Neural progenitor cell (in vitro differentiated cells): ENCODE measurements at regions not wholly inside any gene's neighbourhood (a gene's known extent, or its start where the extent isn't known, plus 50 kb on each side); places are given as distances from the start of the nearest gene placed in this dataset.

Source experiments
- DNase-seq: peaks from one replicate; pipeline ENCODE4 v3.0.0-alpha.2; 2016; ENCODE audit warnings: low spot score
- H2AFZ ChIP-seq: fragments of 200-600 bp; sonication (generic); replicated peaks from 2 replicates; pipeline ENCODE4 v1.6.1; 2016; ENCODE audit warnings: antibody characterized with exemption
- H3F3A ChIP-seq: fragments of 200-600 bp; sonication (generic); 2 replicates; pipeline ENCODE4 v1.6.1; 2016; ENCODE audit warnings: antibody characterized with exemption, low read depth
- H3K27ac ChIP-seq: fragments of 200-600 bp; sonication (generic); 2 replicates; pipeline ENCODE4 v1.5.1; 2016; ENCODE audit warnings: mild to moderate bottlenecking
- H3K27me3 ChIP-seq: fragments of 200-600 bp; sonication (generic); 2 replicates; pipeline ENCODE4 v1.6.1; 2016; ENCODE audit warnings: mild to moderate bottlenecking, moderate library complexity
- H3K36me3 ChIP-seq: fragments of 200-600 bp; sonication (generic); 2 replicates; pipeline ENCODE4 v1.5.1; 2016
- H3K4me1 ChIP-seq: fragments of 200-600 bp; sonication (generic); 2 replicates; pipeline ENCODE4 v1.6.1; 2016; ENCODE audit warnings: mixed run types
- H3K4me2 ChIP-seq: fragments of 200-600 bp; sonication (generic); 2 replicates; pipeline ENCODE4 v1.6.1; 2016
- H3K4me3 ChIP-seq: fragments of 200-600 bp; sonication (generic); 2 replicates; pipeline ENCODE4 v1.5.1; 2016
- H3K79me2 ChIP-seq: fragments of 200-600 bp; sonication (generic); 2 replicates; pipeline ENCODE4 v1.6.1; 2016; ENCODE audit warnings: low read depth
- H3K9ac ChIP-seq: fragments of 200-600 bp; sonication (generic); 2 replicates; pipeline ENCODE4 v1.6.1; 2016
- H3K9me3 ChIP-seq: fragments of 200-600 bp; sonication (generic); 2 replicates; pipeline ENCODE4 v1.5.1; 2016; ENCODE audit warnings: low read depth
- H4K20me1 ChIP-seq: fragments of 200-600 bp; sonication (generic); 2 replicates; pipeline ENCODE4 v1.6.1; 2016; ENCODE audit warnings: low read depth
- H3K27ac Mint-ChIP-seq: 3 replicates; pipeline ENCODE4 v1.8.0; 2021; ENCODE audit warnings: mixed read lengths
- H3K27me3 Mint-ChIP-seq: 2 replicates; pipeline ENCODE4 v1.8.0; 2022; ENCODE audit warnings: low read depth, mild to moderate bottlenecking, inconsistent platforms, moderate library complexity, mixed read lengths; ENCODE audit not compliant: insufficient read depth
- H3K36me3 Mint-ChIP-seq: 3 replicates; pipeline ENCODE4 v1.8.0; 2021; ENCODE audit warnings: mixed read lengths
- H3K4me1 Mint-ChIP-seq: 3 replicates; pipeline ENCODE4 v1.8.0; 2021; ENCODE audit warnings: mixed read lengths
- H3K4me3 Mint-ChIP-seq: 3 replicates; pipeline ENCODE4 v1.8.0; 2021; ENCODE audit warnings: mild to moderate bottlenecking, moderate library complexity, mixed read lengths
- H3K9me3 Mint-ChIP-seq: 3 replicates; pipeline ENCODE4 v1.8.0; 2020; ENCODE audit warnings: mixed read lengths
- EZH2 ChIP-seq: fragments of 200-600 bp; sonication (generic); IDR thresholded peaks from 2 replicates; pipeline ENCODE4 v1.6.1; 2017; ENCODE audit warnings: antibody characterized with exemption, mild to moderate bottlenecking, moderate library complexity
- EZH2phosphoT487 ChIP-seq: fragments of 200-600 bp; sonication (generic); IDR thresholded peaks from 2 replicates; pipeline ENCODE4 v1.6.1; 2017; ENCODE audit warnings: antibody characterized with exemption
- TF ChIP-seq, protein P1 (sequence below): fragments of 200-600 bp; sonication (generic); IDR thresholded peaks from 2 replicates; pipeline ENCODE4 v1.5.1; 2017; ENCODE audit warnings: antibody characterized with exemption, mild to moderate bottlenecking

- TF ChIP-seq EZH2phosphoT487: no peak
- TF ChIP-seq, protein P1, sequence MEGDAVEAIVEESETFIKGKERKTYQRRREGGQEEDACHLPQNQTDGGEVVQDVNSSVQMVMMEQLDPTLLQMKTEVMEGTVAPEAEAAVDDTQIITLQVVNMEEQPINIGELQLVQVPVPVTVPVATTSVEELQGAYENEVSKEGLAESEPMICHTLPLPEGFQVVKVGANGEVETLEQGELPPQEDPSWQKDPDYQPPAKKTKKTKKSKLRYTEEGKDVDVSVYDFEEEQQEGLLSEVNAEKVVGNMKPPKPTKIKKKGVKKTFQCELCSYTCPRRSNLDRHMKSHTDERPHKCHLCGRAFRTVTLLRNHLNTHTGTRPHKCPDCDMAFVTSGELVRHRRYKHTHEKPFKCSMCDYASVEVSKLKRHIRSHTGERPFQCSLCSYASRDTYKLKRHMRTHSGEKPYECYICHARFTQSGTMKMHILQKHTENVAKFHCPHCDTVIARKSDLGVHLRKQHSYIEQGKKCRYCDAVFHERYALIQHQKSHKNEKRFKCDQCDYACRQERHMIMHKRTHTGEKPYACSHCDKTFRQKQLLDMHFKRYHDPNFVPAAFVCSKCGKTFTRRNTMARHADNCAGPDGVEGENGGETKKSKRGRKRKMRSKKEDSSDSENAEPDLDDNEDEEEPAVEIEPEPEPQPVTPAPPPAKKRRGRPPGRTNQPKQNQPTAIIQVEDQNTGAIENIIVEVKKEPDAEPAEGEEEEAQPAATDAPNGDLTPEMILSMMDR: no peak
- TF ChIP-seq EZH2: no peak
- no peaks in the 10 kb centered on the region for H4K20me1 ChIP-seq
- H3K9me3 Mint-ChIP-seq: no peaks in the 10 kb centered on the region
- no peak overlapping the region for H3K27ac Mint-ChIP-seq
- no peak for DNase-seq
- peaks cover 8% of the 10 kb centered on the region for H3K4me1 Mint-ChIP-seq
- no peak overlapping the region for H3K9ac ChIP-seq
- H3K36me3 ChIP-seq: no peaks in the 10 kb centered on the region
- H3K27ac ChIP-seq: no peak overlapping the region
- no peak overlapping the region for H3K4me3 ChIP-seq
- H3K4me1 ChIP-seq: no peaks in the 10 kb centered on the region
- H3K79me2 ChIP-seq: no peaks in the 10 kb centered on the region
- H3F3A ChIP-seq: no peaks in the 10 kb centered on the region
- H3K27me3 Mint-ChIP-seq: peaks cover 5% of the 10 kb centered on the region
- H3K27me3 ChIP-seq: peaks cover 4% of the 10 kb centered on the region
- H2AFZ ChIP-seq: no peak overlapping the region
- H3K4me2 ChIP-seq: no peak overlapping the region
- no peaks in the 10 kb centered on the region for H3K9me3 ChIP-seq
- no peak overlapping the region for H3K4me3 Mint-ChIP-seq
- no peaks in the 10 kb centered on the region for H3K36me3 Mint-ChIP-seq
Measured at GRCh38 chr9:38128752-38129270, 59.8 kb upstream of the SHB start.

DNA sequence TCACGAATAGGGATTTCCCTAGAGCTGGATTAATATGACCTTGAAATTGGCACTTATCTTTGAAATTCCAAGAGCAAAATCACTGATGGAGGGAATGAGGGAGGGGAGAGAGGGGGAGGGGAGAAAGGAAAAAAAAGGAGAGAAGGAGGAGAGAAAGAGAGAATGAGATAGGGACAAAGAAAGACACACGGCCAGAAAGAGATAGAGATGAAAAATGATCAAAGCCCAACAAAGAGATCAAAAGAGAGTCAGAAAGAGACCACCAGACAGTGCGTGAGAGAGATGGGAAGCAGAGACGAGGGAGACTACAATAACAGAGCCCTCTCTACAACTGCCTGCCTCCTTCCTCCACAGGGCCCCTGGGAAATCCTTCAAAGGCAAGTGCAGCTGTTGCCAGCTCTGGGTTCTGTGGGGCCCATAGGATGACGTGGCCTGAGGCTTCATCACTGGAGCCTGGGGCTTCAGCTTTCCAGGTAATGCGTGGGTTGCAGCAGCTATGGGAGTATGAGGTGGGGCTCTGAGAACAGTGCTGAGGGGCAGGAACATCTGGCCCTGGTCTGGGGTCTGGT lies 58.3 kb upstream of the SHB start:
- peaks cover 5% of the 10 kb centered on the region for H3K4me1 Mint-ChIP-seq
- Histone ChIP-seq H3K27ac (no peak overlapping the region), H3K4me3 (no peak overlapping the region), H3K36me3 (no peaks in the 10 kb centered on the region), H3K79me2 (no peaks in the 10 kb centered on the region), H3K4me1 (no peaks in the 10 kb centered on the region), H3K4me2 (no peak overlapping the region), H4K20me1 (no peaks in the 10 kb centered on the region), H3F3A (no peaks in the 10 kb centered on the region), H3K9ac (no peak overlapping the region), H2AFZ (no peak overlapping the region), H3K27me3 (peaks cover 4% of the 10 kb centered on the region), H3K9me3 (no peaks in the 10 kb centered on the region)
- no peaks in the 10 kb centered on the region for H3K9me3 Mint-ChIP-seq
- H3K36me3 Mint-ChIP-seq: no peaks in the 10 kb centered on the region
- no peak overlapping the region for H3K4me3 Mint-ChIP-seq
- TF ChIP-seq EZH2 (no peak), EZH2phosphoT487 (no peak)
- TF ChIP-seq, protein P1: no peak
- no peak for DNase-seq
- no peak overlapping the region for H3K27ac Mint-ChIP-seq
- H3K27me3 Mint-ChIP-seq: peaks cover 5% of the 10 kb centered on the region

GRCh38 chr9:38126730-38127129 lies 57.7 kb upstream of the SHB start:
- no peaks in the 10 kb centered on the region for H3F3A ChIP-seq
- no peaks in the 10 kb centered on the region for H3K79me2 ChIP-seq
- no peaks in the 10 kb centered on the region for H3K36me3 Mint-ChIP-seq
- H3K27me3 Mint-ChIP-seq: peaks cover 5% of the 10 kb centered on the region
- no peak overlapping the region for H3K4me3 ChIP-seq
- no peak overlapping the region for H3K27ac ChIP-seq
- peaks cover 4% of the 10 kb centered on the region for H3K27me3 ChIP-seq
- no peaks in the 10 kb centered on the region for H4K20me1 ChIP-seq
- no peaks in the 10 kb centered on the region for H3K9me3 Mint-ChIP-seq
- H3K9me3 ChIP-seq: no peaks in the 10 kb centered on the region
- no peak overlapping the region for H2AFZ ChIP-seq
- H3K4me3 Mint-ChIP-seq: no peak overlapping the region
- no peaks in the 10 kb centered on the region for H3K36me3 ChIP-seq
- H3K4me1 Mint-ChIP-seq: peaks cover 5% of the 10 kb centered on the region
- H3K4me1 ChIP-seq: no peaks in the 10 kb centered on the region
- TF ChIP-seq EZH2 (no peak), EZH2phosphoT487 (no peak)
- TF ChIP-seq, protein P1: no peak
- H3K9ac ChIP-seq: no peak overlapping the region
- H3K4me2 ChIP-seq: no peak overlapping the region
- H3K27ac Mint-ChIP-seq: no peak overlapping the region
- DNase-seq: no peak
